ENCODE measurements at regions not wholly inside any gene's neighbourhood (a gene's known extent, or its start where the extent isn't known, plus 50 kb on each side); places are given as distances from the start of the nearest gene placed in this dataset.

GRCh38 chr4:12961713-12962112 is 522.4 kb downstream of the RAB28 start:
- no peak overlapping the region for H3K4me3 ChIP-seq (ENCODE audit: low read depth, low read length)
- TF ChIP-seq CTCF (conservative IDR thresholded peaks at IDR 0.05; ENCODE audit: low read depth, low read length), result no peak
- DNase-seq (ENCODE audit: low read depth), result no peak

GRCh38 chr4:12958436-12958835 is 525.7 kb downstream of the RAB28 start:
- no peak for TF ChIP-seq CTCF (conservative IDR thresholded peaks at IDR 0.05; ENCODE audit: low read depth, low read length)
- no peak for DNase-seq (ENCODE audit: low read depth)
- H3K4me3 ChIP-seq (ENCODE audit: low read depth, low read length), result no peak overlapping the region

GRCh38 chr4:12957108-12957507 is 527.0 kb downstream of the RAB28 start:
- no peak for TF ChIP-seq CTCF (conservative IDR thresholded peaks at IDR 0.05; ENCODE audit: low read depth, low read length)
- H3K4me3 ChIP-seq (ENCODE audit: low read depth, low read length), result no peak overlapping the region
- no peak for DNase-seq (ENCODE audit: low read depth)

GRCh38 chr4:12956026-12956425 is 528.1 kb downstream of the RAB28 start:
- no peak for DNase-seq (ENCODE audit: low read depth)
- TF ChIP-seq CTCF (conservative IDR thresholded peaks at IDR 0.05; ENCODE audit: low read depth, low read length), result no peak
- no peak overlapping the region for H3K4me3 ChIP-seq (ENCODE audit: low read depth, low read length)

- TF ChIP-seq CTCF (conservative IDR thresholded peaks at IDR 0.05; ENCODE audit: low read depth, low read length), result no peak
- H3K4me3 ChIP-seq (ENCODE audit: low read depth, low read length), result no peak overlapping the region
- no peak for DNase-seq (ENCODE audit: low read depth)
Measured at GRCh38 chr4:12949719-12950490, 534.2 kb downstream of the RAB28 start.

GRCh38 chr4:12943069-12943468 is 541.1 kb downstream of the RAB28 start:
- TF ChIP-seq CTCF (conservative IDR thresholded peaks at IDR 0.05; ENCODE audit: low read depth, low read length), result no peak
- H3K4me3 ChIP-seq (ENCODE audit: low read depth, low read length), result no peak overlapping the region
- no peak for DNase-seq (ENCODE audit: low read depth)

GRCh38 chr4:12933760-12934221 is 550.3 kb downstream of the RAB28 start:
- no peak for DNase-seq (ENCODE audit: low read depth)
- H3K4me3 ChIP-seq (ENCODE audit: low read depth, low read length), result no peak overlapping the region
- no peak for TF ChIP-seq CTCF (conservative IDR thresholded peaks at IDR 0.05; ENCODE audit: low read depth, low read length)

Measured in epithelial cell of proximal tubule (primary cell).